ENCODE measurements at regions not wholly inside any gene's neighbourhood (a gene's known extent, or its start where the extent isn't known, plus 50 kb on each side); places are given as distances from the start of the nearest gene placed in this dataset.

DNA sequence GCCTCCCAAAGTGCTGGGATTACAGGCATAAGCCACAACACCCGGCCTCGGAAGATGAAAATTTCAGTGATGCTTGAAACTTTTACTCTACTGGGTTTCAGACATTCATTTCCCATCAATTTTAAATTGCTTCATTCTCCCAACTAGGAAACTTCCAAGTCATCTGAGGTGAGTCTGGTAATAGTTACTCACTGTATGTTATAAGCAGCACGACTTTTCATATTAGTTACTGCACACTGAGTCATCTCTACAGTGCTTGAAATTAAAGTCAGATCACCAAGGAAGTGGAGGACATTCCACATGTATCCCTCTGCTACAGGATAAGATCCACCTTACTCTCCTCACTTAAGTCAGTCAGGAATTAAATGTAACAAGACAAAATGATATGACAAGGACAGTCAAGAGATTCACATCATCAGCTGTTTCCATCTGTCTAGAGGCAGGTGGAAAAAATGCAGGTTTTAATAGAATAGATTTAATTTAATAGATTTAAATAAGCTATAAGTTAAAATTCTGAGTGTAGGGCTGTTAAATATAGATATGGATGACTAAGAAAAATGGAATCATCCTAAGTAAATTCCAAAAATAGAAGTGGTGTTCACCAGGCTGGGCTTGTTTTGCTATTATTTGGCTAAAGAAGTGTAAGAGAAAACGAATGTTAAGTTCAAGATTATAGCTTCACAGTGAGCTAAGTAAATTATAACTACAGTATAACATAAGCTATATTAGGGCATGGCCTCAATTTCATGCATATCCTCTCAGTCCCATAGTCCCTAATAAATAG, 104.4 kb downstream of the TMCO5A start:
- H3K4me3 ChIP-seq = no peak overlapping the region
- no peaks in the 10 kb centered on the region for H3K4me1 ChIP-seq (replicated peaks)
- no peaks in the 10 kb centered on the region for H3K36me3 ChIP-seq
- WGBS = 76% methylated on average over 4 of the region's 4 CpGs
- H3K27ac ChIP-seq = no peak overlapping the region
- TF ChIP-seq POLR2AphosphoS5 (IDR thresholded peaks at IDR 0.05) (no peak), POLR2A (IDR thresholded peaks at IDR 0.05) (no peak)
- TF ChIP-seq, protein P1, sequence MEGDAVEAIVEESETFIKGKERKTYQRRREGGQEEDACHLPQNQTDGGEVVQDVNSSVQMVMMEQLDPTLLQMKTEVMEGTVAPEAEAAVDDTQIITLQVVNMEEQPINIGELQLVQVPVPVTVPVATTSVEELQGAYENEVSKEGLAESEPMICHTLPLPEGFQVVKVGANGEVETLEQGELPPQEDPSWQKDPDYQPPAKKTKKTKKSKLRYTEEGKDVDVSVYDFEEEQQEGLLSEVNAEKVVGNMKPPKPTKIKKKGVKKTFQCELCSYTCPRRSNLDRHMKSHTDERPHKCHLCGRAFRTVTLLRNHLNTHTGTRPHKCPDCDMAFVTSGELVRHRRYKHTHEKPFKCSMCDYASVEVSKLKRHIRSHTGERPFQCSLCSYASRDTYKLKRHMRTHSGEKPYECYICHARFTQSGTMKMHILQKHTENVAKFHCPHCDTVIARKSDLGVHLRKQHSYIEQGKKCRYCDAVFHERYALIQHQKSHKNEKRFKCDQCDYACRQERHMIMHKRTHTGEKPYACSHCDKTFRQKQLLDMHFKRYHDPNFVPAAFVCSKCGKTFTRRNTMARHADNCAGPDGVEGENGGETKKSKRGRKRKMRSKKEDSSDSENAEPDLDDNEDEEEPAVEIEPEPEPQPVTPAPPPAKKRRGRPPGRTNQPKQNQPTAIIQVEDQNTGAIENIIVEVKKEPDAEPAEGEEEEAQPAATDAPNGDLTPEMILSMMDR (IDR thresholded peaks at IDR 0.05) = no peak
- H3K9me3 ChIP-seq = no peaks in the 10 kb centered on the region
- intact Hi-C loops (cut with DNase I) = no loop called here
- DNase-seq (ENCODE audit: low spot score) = no peak
- no peaks in the 10 kb centered on the region for H3K27me3 ChIP-seq (replicated peaks; ENCODE audit: insufficient read depth)

DNA sequence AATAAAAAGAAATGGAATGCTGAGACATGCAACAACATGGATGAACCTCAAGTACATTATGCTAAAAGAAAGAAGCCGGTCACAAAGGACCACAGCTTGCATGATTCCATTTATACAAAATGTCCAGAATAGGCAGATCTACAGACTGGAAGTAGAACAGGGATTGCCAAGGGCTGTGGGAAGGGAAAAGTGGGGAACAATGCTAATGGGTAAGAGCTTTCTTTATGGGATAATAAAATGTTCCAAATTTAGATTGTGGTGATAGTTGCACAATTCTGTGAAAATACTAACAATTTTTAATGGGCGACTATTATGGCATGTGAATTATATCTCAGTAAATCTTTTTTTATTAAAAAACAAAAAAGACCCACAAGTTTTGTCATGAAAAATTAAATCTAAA, 106.2 kb downstream of the TMCO5A start:
- Histone ChIP-seq H3K9me3 (no peaks in the 10 kb centered on the region), H3K36me3 (no peaks in the 10 kb centered on the region), H3K27me3 (replicated peaks; ENCODE audit: insufficient read depth) (no peaks in the 10 kb centered on the region), H3K27ac (no peak overlapping the region), H3K4me3 (no peak overlapping the region), H3K4me1 (replicated peaks) (no peaks in the 10 kb centered on the region)
- 78% methylated on average over 2 of the region's 2 CpGs for WGBS
- DNase-seq (ENCODE audit: low spot score) = no peak
- intact Hi-C loops (cut with DNase I) = no loop called here
- no peak for TF ChIP-seq POLR2A (IDR thresholded peaks at IDR 0.05)
- TF ChIP-seq POLR2AphosphoS5 (IDR thresholded peaks at IDR 0.05) = no peak
- TF ChIP-seq, protein P1 (IDR thresholded peaks at IDR 0.05) = no peak

DNA sequence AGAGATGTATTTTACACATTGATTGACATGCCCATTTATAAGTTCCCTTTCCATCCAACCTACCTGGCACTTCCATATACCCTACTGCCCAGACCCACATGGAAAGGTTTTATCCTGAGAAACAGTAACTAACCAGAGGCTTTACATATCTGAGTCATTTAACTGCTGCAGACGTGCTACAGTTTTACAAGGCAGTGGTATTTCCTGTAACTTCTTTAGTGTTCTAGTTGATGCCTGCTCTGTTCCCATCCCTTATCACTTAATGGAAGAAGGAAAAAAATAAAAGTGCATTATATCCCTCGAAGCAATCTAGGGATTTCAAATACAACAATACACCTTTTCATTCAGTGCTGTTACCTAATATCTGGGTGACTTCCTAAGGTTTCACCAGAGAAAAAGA, 107.1 kb downstream of the TMCO5A start:
- H3K27me3 ChIP-seq (replicated peaks; ENCODE audit: insufficient read depth) = no peaks in the 10 kb centered on the region
- 14% methylated on average over 2 of the region's 2 CpGs for WGBS
- H3K27ac ChIP-seq = no peak overlapping the region
- no peaks in the 10 kb centered on the region for H3K36me3 ChIP-seq
- no peak overlapping the region for H3K4me3 ChIP-seq
- intact Hi-C loops (cut with DNase I) = no loop called here
- H3K4me1 ChIP-seq (replicated peaks) = no peaks in the 10 kb centered on the region
- TF ChIP-seq POLR2AphosphoS5 (IDR thresholded peaks at IDR 0.05) = no peak
- TF ChIP-seq, protein P1 (IDR thresholded peaks at IDR 0.05) = no peak
- no peak for TF ChIP-seq POLR2A (IDR thresholded peaks at IDR 0.05)
- no peaks in the 10 kb centered on the region for H3K9me3 ChIP-seq
- peak; percentile 5 for DNase-seq (ENCODE audit: low spot score)

DNA sequence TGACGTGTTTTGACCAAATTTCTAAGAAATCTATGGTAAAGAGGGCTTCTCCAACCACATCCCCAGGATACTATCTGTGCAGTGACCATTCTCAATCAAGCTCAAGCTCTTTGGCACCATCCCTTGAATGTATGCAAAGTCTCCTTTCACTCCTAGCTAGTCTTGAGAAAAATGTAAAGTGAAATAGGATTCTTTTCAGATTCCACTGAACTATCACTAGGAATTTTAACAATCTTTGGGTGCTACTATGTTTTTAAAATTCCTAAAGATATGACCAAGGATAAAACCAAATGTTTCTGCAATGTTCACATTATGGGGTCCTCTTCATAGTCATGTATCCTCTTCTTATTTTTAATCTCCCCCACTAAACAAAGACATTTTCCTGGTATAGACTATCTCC, 107.8 kb downstream of the TMCO5A start:
- H3K27ac ChIP-seq = no peak overlapping the region
- intact Hi-C loops (cut with DNase I) = no loop called here
- WGBS = 76% methylated on average over 1 of the region's 1 CpG

More for the DNA sequence above, 107.8 kb downstream of the TMCO5A start:
- Histone ChIP-seq H3K4me1 (replicated peaks) (no peaks in the 10 kb centered on the region), H3K4me3 (no peak overlapping the region), H3K9me3 (no peaks in the 10 kb centered on the region), H3K27me3 (replicated peaks; ENCODE audit: insufficient read depth) (no peaks in the 10 kb centered on the region), H3K36me3 (no peaks in the 10 kb centered on the region)
- no peak for DNase-seq (ENCODE audit: low spot score)
- TF ChIP-seq, protein P1 (IDR thresholded peaks at IDR 0.05) = no peak
- TF ChIP-seq POLR2A (IDR thresholded peaks at IDR 0.05) = no peak
- no peak for TF ChIP-seq POLR2AphosphoS5 (IDR thresholded peaks at IDR 0.05)
